ENCODE measurements at regions not wholly inside any gene's neighbourhood (a gene's known extent, or its start where the extent isn't known, plus 50 kb on each side); places are given as distances from the start of the nearest gene placed in this dataset.

- Histone ChIP-seq H3K9ac (ENCODE audit: low read depth, low read length, poor library complexity, severe bottlenecking) (no peak overlapping the region), H4K20me1 (ENCODE audit: insufficient read depth, low read length, poor library complexity, severe bottlenecking) (no peaks in the 10 kb centered on the region), H3K4me2 (ENCODE audit: low read depth, low read length, poor library complexity, severe bottlenecking) (no peak overlapping the region), H3K4me3 (ENCODE audit: low read length, poor library complexity, severe bottlenecking) (no peak overlapping the region), H3K36me3 (ENCODE audit: insufficient read depth, low read length) (no peaks in the 10 kb centered on the region), H3K27me3 (ENCODE audit: insufficient read depth, low read length, poor library complexity, severe bottlenecking) (no peaks in the 10 kb centered on the region), H2AFZ (ENCODE audit: low read length) (no peak overlapping the region), H3K4me1 (ENCODE audit: insufficient read depth, low read length, poor library complexity, severe bottlenecking) (no peaks in the 10 kb centered on the region), H3K9me2 (replicated peaks; ENCODE audit: low read depth, low read length) (no peaks in the 10 kb centered on the region), H3F3A (ENCODE audit: low read depth) (no peaks in the 10 kb centered on the region), H3K79me2 (ENCODE audit: insufficient read depth, low read length) (no peaks in the 10 kb centered on the region), H3K9me3 (ENCODE audit: insufficient read depth, low read depth, low read length) (no peaks in the 10 kb centered on the region)
- TF ChIP-seq CTCF (conservative IDR thresholded peaks at IDR 0.05; ENCODE audit: low read length) (no peak), EZH2phosphoT487 (IDR thresholded peaks at IDR 0.05; ENCODE audit: borderline replicate concordance) (no peak)
These were observed 214.7 kb downstream of the QDPR start for GRCh38 chr4:17296921-17297890.

GRCh38 chr4:17293901-17294300 lies 218.0 kb downstream of the QDPR start:
- Histone ChIP-seq H3K4me2 (ENCODE audit: low read depth, low read length, poor library complexity, severe bottlenecking) (no peak overlapping the region), H3K4me3 (ENCODE audit: low read length, poor library complexity, severe bottlenecking) (no peak overlapping the region), H3K9me2 (replicated peaks; ENCODE audit: low read depth, low read length) (no peaks in the 10 kb centered on the region), H3K4me1 (ENCODE audit: insufficient read depth, low read length, poor library complexity, severe bottlenecking) (no peaks in the 10 kb centered on the region), H3K36me3 (ENCODE audit: insufficient read depth, low read length) (no peaks in the 10 kb centered on the region), H2AFZ (ENCODE audit: low read length) (no peak overlapping the region), H3K9ac (ENCODE audit: low read depth, low read length, poor library complexity, severe bottlenecking) (no peak overlapping the region), H3K79me2 (ENCODE audit: insufficient read depth, low read length) (no peaks in the 10 kb centered on the region), H3F3A (ENCODE audit: low read depth) (no peaks in the 10 kb centered on the region), H3K9me3 (ENCODE audit: insufficient read depth, low read depth, low read length) (no peaks in the 10 kb centered on the region), H4K20me1 (ENCODE audit: insufficient read depth, low read length, poor library complexity, severe bottlenecking) (no peaks in the 10 kb centered on the region), H3K27me3 (ENCODE audit: insufficient read depth, low read length, poor library complexity, severe bottlenecking) (no peaks in the 10 kb centered on the region)
- TF ChIP-seq EZH2phosphoT487 (IDR thresholded peaks at IDR 0.05; ENCODE audit: borderline replicate concordance) (no peak), CTCF (conservative IDR thresholded peaks at IDR 0.05; ENCODE audit: low read length) (no peak)

- no peaks in the 10 kb centered on the region for H4K20me1 ChIP-seq (ENCODE audit: insufficient read depth, low read length, poor library complexity, severe bottlenecking)
- H3K9me3 ChIP-seq (ENCODE audit: insufficient read depth, low read depth, low read length) = no peaks in the 10 kb centered on the region
- H3K27me3 ChIP-seq (ENCODE audit: insufficient read depth, low read length, poor library complexity, severe bottlenecking) = no peaks in the 10 kb centered on the region
- no peaks in the 10 kb centered on the region for H3K4me1 ChIP-seq (ENCODE audit: insufficient read depth, low read length, poor library complexity, severe bottlenecking)
- TF ChIP-seq CTCF (conservative IDR thresholded peaks at IDR 0.05; ENCODE audit: low read length) = no peak
- no peak for TF ChIP-seq EZH2phosphoT487 (IDR thresholded peaks at IDR 0.05; ENCODE audit: borderline replicate concordance)
- no peak overlapping the region for H2AFZ ChIP-seq (ENCODE audit: low read length)
- H3K9ac ChIP-seq (ENCODE audit: low read depth, low read length, poor library complexity, severe bottlenecking) = no peak overlapping the region
- H3K36me3 ChIP-seq (ENCODE audit: insufficient read depth, low read length) = no peaks in the 10 kb centered on the region
- H3F3A ChIP-seq (ENCODE audit: low read depth) = no peaks in the 10 kb centered on the region
- no peaks in the 10 kb centered on the region for H3K79me2 ChIP-seq (ENCODE audit: insufficient read depth, low read length)
- no peak overlapping the region for H3K4me3 ChIP-seq (ENCODE audit: low read length, poor library complexity, severe bottlenecking)
- no peak overlapping the region for H3K4me2 ChIP-seq (ENCODE audit: low read depth, low read length, poor library complexity, severe bottlenecking)
- H3K9me2 ChIP-seq (replicated peaks; ENCODE audit: low read depth, low read length) = no peaks in the 10 kb centered on the region
These were observed 223.7 kb downstream of the QDPR start for GRCh38 chr4:17288151-17288550.

Measured in Loucy (cell line).